ENCODE measurements at regions not wholly inside any gene's neighbourhood (a gene's known extent, or its start where the extent isn't known, plus 50 kb on each side); places are given as distances from the start of the nearest gene placed in this dataset.

DNA sequence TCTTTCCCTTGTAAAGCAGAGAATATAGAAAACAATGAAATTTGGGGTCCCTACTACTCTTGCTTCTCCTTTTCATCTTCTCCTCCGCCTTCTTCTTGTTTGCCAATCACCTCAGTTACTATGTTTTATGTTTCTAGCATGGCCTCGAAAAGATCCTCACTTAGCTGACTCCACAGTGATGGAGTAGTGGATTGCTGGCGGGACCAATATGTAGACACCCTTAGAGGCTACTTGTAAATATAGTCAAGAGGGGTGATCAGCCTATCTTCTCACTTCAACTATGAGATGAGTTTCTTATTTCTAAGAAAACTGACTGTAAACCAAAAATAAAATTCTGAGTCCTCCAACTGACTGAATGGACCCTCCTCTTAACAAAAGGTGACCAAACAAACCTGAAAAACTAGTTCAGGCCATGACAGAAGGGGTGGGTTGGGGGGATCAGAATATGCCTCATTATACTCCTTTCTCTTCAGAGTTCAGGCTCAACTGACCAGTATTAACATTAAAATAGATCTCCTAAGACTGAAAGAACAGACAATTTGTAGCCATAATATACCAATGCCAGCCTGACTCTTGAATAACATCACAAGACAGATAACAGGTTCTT, 829.0 kb downstream of the TLE4 start:
- WGBS (ENCODE audit: low lambda C conversion rate, missing lambda C conversion rate): 82% methylated on average over 3 of the region's 3 CpGs
- no peak overlapping the region for H3K4me2 ChIP-seq
- H3K36me3 ChIP-seq (replicated peaks; ENCODE audit: insufficient read depth, low read depth): no peaks in the 10 kb centered on the region
- H3K27ac ChIP-seq: no peak overlapping the region
- no peaks in the 10 kb centered on the region for H4K20me1 ChIP-seq (ENCODE audit: insufficient read depth, poor library complexity, severe bottlenecking)
- H2AFZ ChIP-seq: no peak overlapping the region
- DNase-seq (ENCODE audit: low spot score): no peak
- H3K9me2 ChIP-seq (replicated peaks; ENCODE audit: insufficient read depth): no peaks in the 10 kb centered on the region
- no peaks in the 10 kb centered on the region for H3K9me3 ChIP-seq (ENCODE audit: low read depth)
- H3K27me3 ChIP-seq: no peaks in the 10 kb centered on the region
- no peak overlapping the region for H3K4me3 ChIP-seq
- no peaks in the 10 kb centered on the region for H3K79me2 ChIP-seq
- H3K4me1 ChIP-seq (ENCODE audit: insufficient read depth): no peaks in the 10 kb centered on the region
- TF ChIP-seq, protein P1, sequence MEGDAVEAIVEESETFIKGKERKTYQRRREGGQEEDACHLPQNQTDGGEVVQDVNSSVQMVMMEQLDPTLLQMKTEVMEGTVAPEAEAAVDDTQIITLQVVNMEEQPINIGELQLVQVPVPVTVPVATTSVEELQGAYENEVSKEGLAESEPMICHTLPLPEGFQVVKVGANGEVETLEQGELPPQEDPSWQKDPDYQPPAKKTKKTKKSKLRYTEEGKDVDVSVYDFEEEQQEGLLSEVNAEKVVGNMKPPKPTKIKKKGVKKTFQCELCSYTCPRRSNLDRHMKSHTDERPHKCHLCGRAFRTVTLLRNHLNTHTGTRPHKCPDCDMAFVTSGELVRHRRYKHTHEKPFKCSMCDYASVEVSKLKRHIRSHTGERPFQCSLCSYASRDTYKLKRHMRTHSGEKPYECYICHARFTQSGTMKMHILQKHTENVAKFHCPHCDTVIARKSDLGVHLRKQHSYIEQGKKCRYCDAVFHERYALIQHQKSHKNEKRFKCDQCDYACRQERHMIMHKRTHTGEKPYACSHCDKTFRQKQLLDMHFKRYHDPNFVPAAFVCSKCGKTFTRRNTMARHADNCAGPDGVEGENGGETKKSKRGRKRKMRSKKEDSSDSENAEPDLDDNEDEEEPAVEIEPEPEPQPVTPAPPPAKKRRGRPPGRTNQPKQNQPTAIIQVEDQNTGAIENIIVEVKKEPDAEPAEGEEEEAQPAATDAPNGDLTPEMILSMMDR (IDR thresholded peaks at IDR 0.05; ENCODE audit: poor library complexity): no peak
- TF ChIP-seq EZH2phosphoT487 (IDR thresholded peaks at IDR 0.05; ENCODE audit: low read depth, severe bottlenecking, unreplicated experiment): no peak
- no peak for TF ChIP-seq EZH2 (IDR thresholded peaks at IDR 0.05; ENCODE audit: borderline replicate concordance)

DNA sequence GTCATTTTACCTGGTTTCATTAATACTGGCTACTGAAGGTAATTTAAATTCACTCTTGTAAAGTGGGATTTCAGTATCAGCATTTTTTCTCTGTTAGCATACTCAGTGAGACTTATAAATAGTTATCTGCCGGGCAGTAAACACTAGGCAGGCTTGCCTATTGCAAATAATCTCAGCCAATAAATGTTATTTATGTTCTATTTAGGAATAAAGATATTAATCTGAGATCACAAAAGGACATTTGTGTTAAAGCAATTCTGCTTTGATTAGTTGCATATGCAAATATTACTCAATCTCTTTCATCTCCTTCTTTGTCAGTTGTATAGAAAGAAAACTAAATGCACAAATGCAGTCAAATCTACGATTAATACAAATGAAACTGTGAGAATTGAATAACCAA, 827.8 kb downstream of the TLE4 start:
- no peak for DNase-seq (ENCODE audit: low spot score)
- no peaks in the 10 kb centered on the region for H3K79me2 ChIP-seq
- H3K4me2 ChIP-seq: no peak overlapping the region
- no peaks in the 10 kb centered on the region for H3K27me3 ChIP-seq
- H3K27ac ChIP-seq: no peak overlapping the region
- no peak overlapping the region for H2AFZ ChIP-seq
- no peaks in the 10 kb centered on the region for H3K4me1 ChIP-seq (ENCODE audit: insufficient read depth)
- no peaks in the 10 kb centered on the region for H3K9me3 ChIP-seq (ENCODE audit: low read depth)
- TF ChIP-seq, protein P1 (IDR thresholded peaks at IDR 0.05; ENCODE audit: poor library complexity): no peak
- TF ChIP-seq EZH2 (IDR thresholded peaks at IDR 0.05; ENCODE audit: borderline replicate concordance) (no peak), EZH2phosphoT487 (IDR thresholded peaks at IDR 0.05; ENCODE audit: low read depth, severe bottlenecking, unreplicated experiment) (no peak)
- no peaks in the 10 kb centered on the region for H3K9me2 ChIP-seq (replicated peaks; ENCODE audit: insufficient read depth)
- WGBS (ENCODE audit: low lambda C conversion rate, missing lambda C conversion rate): 76% methylated on average over 2 of the region's 2 CpGs
- H3K36me3 ChIP-seq (replicated peaks; ENCODE audit: insufficient read depth, low read depth): no peaks in the 10 kb centered on the region
- H4K20me1 ChIP-seq (ENCODE audit: insufficient read depth, poor library complexity, severe bottlenecking): no peaks in the 10 kb centered on the region
- H3K4me3 ChIP-seq: no peak overlapping the region

DNA sequence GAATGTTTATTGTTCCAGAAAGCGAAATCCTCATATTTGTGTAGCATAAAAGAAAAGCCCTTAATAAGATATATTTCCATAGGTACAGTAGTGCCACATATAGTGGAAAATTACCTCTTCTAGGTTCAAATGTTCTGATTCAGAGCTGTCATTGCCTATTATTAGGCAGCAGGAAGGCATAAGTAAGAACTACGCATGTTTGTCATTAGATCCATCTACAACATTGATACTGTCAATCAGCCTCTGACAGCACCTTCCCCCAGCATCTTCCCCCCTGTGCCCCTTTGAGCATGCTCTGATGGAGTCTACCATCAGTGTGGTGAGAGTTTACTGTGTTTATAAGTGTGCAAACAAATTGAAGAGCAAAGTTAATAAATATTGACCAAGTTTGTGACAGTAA, 816.1 kb downstream of the TLE4 start:
- 86% methylated on average over 2 of the region's 2 CpGs for WGBS (ENCODE audit: low lambda C conversion rate, missing lambda C conversion rate)
- Histone ChIP-seq H3K4me2 (no peak overlapping the region), H4K20me1 (ENCODE audit: insufficient read depth, poor library complexity, severe bottlenecking) (no peaks in the 10 kb centered on the region), H3K9me2 (replicated peaks; ENCODE audit: insufficient read depth) (no peaks in the 10 kb centered on the region), H3K27me3 (no peaks in the 10 kb centered on the region), H3K4me3 (no peak overlapping the region), H3K36me3 (replicated peaks; ENCODE audit: insufficient read depth, low read depth) (no peaks in the 10 kb centered on the region), H3K27ac (no peak overlapping the region), H2AFZ (no peak overlapping the region), H3K9me3 (ENCODE audit: low read depth) (no peaks in the 10 kb centered on the region), H3K4me1 (ENCODE audit: insufficient read depth) (no peaks in the 10 kb centered on the region), H3K79me2 (no peaks in the 10 kb centered on the region)
- TF ChIP-seq EZH2 (IDR thresholded peaks at IDR 0.05; ENCODE audit: borderline replicate concordance): no peak
- no peak for TF ChIP-seq EZH2phosphoT487 (IDR thresholded peaks at IDR 0.05; ENCODE audit: low read depth, severe bottlenecking, unreplicated experiment)
- TF ChIP-seq, protein P1 (IDR thresholded peaks at IDR 0.05; ENCODE audit: poor library complexity): no peak
- no peak for DNase-seq (ENCODE audit: low spot score)

Measured in hepatocyte (in vitro differentiated cells).